ENCODE measurements at regions not wholly inside any gene's neighbourhood (a gene's known extent, or its start where the extent isn't known, plus 50 kb on each side); places are given as distances from the start of the nearest gene placed in this dataset.

GRCh38 chr4:154014407-154015321 lies 225.8 kb upstream of the SFRP2 start:
- Histone ChIP-seq H3K4me2 (ENCODE audit: insufficient read depth, insufficient read length, low read length) (no peak overlapping the region), H2BK15ac (ENCODE audit: low read depth, low read length) (no peak overlapping the region), H4K5ac (ENCODE audit: insufficient read length, low read depth, low read length) (no peak overlapping the region), H3K56ac (ENCODE audit: insufficient read length, low read depth, low read length) (no peak overlapping the region), H3K4ac (ENCODE audit: low read depth, low read length) (no peak overlapping the region), H2BK5ac (ENCODE audit: insufficient read length, low read length) (no peak overlapping the region), H3K4me1 (ENCODE audit: insufficient read depth, low read length) (no peaks in the 10 kb centered on the region), H3K27ac (ENCODE audit: insufficient read length, low read depth, low read length) (no peak overlapping the region), H3K9me3 (ENCODE audit: control insufficient read depth, low read depth, low read length) (no peaks in the 10 kb centered on the region), H3K14ac (ENCODE audit: insufficient read depth, low read length) (no peak overlapping the region; the same call in 1 of the 2 replicates), H3K18ac (ENCODE audit: insufficient read length, low read depth, low read length) (no peak overlapping the region), H3K9ac (ENCODE audit: extremely low read depth, insufficient read length, low read length) (no peak overlapping the region), H2AFZ (ENCODE audit: low read length) (no peak overlapping the region), H3K23ac (ENCODE audit: insufficient read length, low read depth, low read length) (no peak overlapping the region), H4K91ac (ENCODE audit: insufficient read length, low read depth, low read length) (no peak overlapping the region), H3K27me3 (ENCODE audit: insufficient read depth, low read length) (no peaks in the 10 kb centered on the region), H3K23me2 (ENCODE audit: insufficient read length, low read depth, low read length, poor library complexity, severe bottlenecking) (no peaks in the 10 kb centered on the region), H2AK5ac (ENCODE audit: insufficient read length, low read length) (no peak overlapping the region), H2BK12ac (ENCODE audit: insufficient read length, low read depth, low read length) (no peak overlapping the region), H2BK120ac (ENCODE audit: low read depth, low read length, poor library complexity, severe bottlenecking) (no peak overlapping the region), H4K20me1 (ENCODE audit: control insufficient read depth, insufficient read depth, insufficient read length) (no peaks in the 10 kb centered on the region), H3T11ph (ENCODE audit: low read length) (no peak overlapping the region), H3K79me2 (ENCODE audit: insufficient read depth, low read length) (no peaks in the 10 kb centered on the region), H4K8ac (replicated peaks; ENCODE audit: insufficient read length, low read depth, low read length) (no peak overlapping the region), H2BK20ac (ENCODE audit: low read depth, low read length, poor library complexity, severe bottlenecking) (no peak overlapping the region), H3K79me1 (ENCODE audit: insufficient read depth, low read depth, low read length, poor library complexity, severe bottlenecking) (no peaks in the 10 kb centered on the region)
- Mint-ChIP-seq H3K27ac (no peak overlapping the region; a peak in 1 of 7 replicates), H3K36me3 (ENCODE audit: insufficient read depth in 1 of 3, low read depth in 3 of 3) (no peaks in the 10 kb centered on the region), H3K27me3 (ENCODE audit: low read depth) (no peaks in the 10 kb centered on the region), H3K4me3 (no peak overlapping the region), H3K9me3 (no peaks in the 10 kb centered on the region; a peak in 1 of 5 replicates), H3K4me1 (peaks cover 0 to 4% of the 10 kb centered on the region in 2 experiments; a peak in 3 of 4 replicates)
- DNase-seq: no peak
- TF ChIP-seq CTCF (conservative IDR thresholded peaks at IDR 0.05): no peak
- no CpG with 5 or more reads among the region's 7 CpGs for WGBS (ENCODE audit: extremely low coverage, insufficient read length, low lambda C conversion rate)

All from H9 (cell line).